ENCODE measurements at regions not wholly inside any gene's neighbourhood (a gene's known extent, or its start where the extent isn't known, plus 50 kb on each side); places are given as distances from the start of the nearest gene placed in this dataset.

DNA sequence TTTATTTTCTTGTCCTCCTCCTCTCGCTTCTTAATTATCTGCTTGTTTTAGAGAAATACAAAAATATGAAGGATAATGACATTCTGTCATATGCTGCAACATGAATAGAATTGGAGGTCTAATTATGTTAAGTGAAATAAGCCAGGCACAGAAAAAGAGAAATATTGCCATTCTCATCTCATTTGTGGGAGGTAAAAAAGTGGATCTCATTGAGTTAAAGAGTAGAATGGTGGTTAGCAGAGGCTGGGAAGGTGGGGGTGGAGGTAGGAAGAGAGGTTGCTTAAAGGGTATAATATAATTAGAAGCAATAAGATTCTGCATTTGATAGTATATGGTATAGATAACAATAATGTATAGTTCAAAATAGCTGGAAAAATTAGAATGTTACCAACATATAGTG, 231.3 kb downstream of the JRKL start:
- Histone ChIP-seq H3K27ac (no peak overlapping the region), H3K4me3 (no peak overlapping the region), H3K9me3 (no peaks in the 10 kb centered on the region), H3K36me3 (no peaks in the 10 kb centered on the region), H3K4me1 (no peaks in the 10 kb centered on the region), H3K27me3 (no peaks in the 10 kb centered on the region)
- in situ Hi-C loops (cut with MboI; ENCODE audit: low pct_ligation_motif_present in 1 of 4, low pct_unique_long_range_greater_than_20kb in 1 of 4, low sequenced_read_pairs in 3 of 4) (no loop called here), intact Hi-C loops (cut with DNase I; ENCODE audit: low total_unique reads) (no loop called here)
- DNase-seq = no peak
- TF ChIP-seq POLR2AphosphoS5 (IDR thresholded peaks at IDR 0.05) = no peak
- TF ChIP-seq EP300 (IDR thresholded peaks at IDR 0.05; ENCODE audit: low read depth) = no peak
- TF ChIP-seq POLR2A (IDR thresholded peaks at IDR 0.05) = no peak
- TF ChIP-seq, protein P1, sequence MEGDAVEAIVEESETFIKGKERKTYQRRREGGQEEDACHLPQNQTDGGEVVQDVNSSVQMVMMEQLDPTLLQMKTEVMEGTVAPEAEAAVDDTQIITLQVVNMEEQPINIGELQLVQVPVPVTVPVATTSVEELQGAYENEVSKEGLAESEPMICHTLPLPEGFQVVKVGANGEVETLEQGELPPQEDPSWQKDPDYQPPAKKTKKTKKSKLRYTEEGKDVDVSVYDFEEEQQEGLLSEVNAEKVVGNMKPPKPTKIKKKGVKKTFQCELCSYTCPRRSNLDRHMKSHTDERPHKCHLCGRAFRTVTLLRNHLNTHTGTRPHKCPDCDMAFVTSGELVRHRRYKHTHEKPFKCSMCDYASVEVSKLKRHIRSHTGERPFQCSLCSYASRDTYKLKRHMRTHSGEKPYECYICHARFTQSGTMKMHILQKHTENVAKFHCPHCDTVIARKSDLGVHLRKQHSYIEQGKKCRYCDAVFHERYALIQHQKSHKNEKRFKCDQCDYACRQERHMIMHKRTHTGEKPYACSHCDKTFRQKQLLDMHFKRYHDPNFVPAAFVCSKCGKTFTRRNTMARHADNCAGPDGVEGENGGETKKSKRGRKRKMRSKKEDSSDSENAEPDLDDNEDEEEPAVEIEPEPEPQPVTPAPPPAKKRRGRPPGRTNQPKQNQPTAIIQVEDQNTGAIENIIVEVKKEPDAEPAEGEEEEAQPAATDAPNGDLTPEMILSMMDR (IDR thresholded peaks at IDR 0.05) = no peak
- WGBS, 2 donors (ENCODE audit: low coverage in 1 of 2) = 75 to 100% methylated on average over 1 of the region's 1 CpG

DNA sequence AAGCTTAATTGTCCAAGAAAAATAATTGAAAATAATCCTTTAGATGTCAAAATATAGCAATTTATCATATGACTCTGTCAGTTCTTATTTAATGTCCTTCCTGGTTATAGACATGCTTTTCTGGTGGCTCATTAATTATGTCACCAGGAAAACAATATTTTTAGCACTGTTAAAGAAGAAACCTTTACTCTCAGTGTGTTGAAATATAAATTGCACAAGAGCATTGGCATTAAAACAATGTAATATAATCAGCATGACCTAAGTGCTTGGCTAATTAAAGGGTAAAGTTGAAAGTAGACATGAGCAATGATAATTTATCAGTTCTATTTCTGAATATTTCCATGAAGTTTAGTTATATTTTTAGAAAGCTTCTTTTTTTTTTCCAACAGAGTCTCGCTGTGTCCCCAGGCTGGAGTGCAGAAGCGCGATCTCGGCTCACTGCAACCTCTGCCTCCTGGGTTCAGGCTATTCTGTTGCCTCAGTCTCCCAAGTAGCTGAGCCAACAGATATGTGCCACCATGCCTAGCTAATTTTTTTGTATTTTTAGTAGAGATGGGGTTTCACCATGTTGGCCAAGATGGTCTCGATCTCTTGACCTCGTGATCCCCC, 232.3 kb downstream of the JRKL start:
- H3K4me1 ChIP-seq = no peaks in the 10 kb centered on the region
- WGBS, 2 donors (ENCODE audit: low coverage in 1 of 2) = 86 to 92% methylated on average over 5 to 6 of the region's 6 CpGs
- no peak for TF ChIP-seq EP300 (IDR thresholded peaks at IDR 0.05; ENCODE audit: low read depth)
- TF ChIP-seq, protein P1 (IDR thresholded peaks at IDR 0.05) = no peak
- no peak for TF ChIP-seq POLR2A (IDR thresholded peaks at IDR 0.05)
- no peak for TF ChIP-seq POLR2AphosphoS5 (IDR thresholded peaks at IDR 0.05)
- no peak for DNase-seq
- H3K4me3 ChIP-seq = no peak overlapping the region
- in situ Hi-C loops (cut with MboI; ENCODE audit: low pct_ligation_motif_present in 1 of 4, low pct_unique_long_range_greater_than_20kb in 1 of 4, low sequenced_read_pairs in 3 of 4) = no loop called here
- intact Hi-C loops (cut with DNase I; ENCODE audit: low total_unique reads) = no loop called here
- no peak overlapping the region for H3K27ac ChIP-seq
- H3K9me3 ChIP-seq = no peaks in the 10 kb centered on the region
- H3K36me3 ChIP-seq = no peaks in the 10 kb centered on the region
- H3K27me3 ChIP-seq = no peaks in the 10 kb centered on the region

DNA sequence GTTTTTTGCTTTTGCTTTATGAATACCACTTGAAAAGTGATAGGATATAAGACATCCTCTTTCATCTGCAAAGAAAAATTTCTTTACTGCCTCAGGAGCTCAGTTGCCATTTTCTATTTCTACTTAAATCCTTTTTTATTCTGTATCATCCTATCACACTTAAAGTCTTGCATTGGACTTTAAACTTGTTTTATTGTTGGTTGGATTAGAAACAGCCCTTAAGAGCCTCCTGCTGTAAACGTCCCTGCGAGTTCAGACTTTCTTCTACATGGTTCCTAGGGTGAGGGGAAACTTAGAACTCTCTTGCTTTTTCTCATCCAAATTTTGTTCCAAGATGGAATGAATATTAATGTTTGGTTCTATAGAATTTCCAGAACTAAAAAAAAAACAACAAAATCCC, 234.3 kb downstream of the JRKL start:
- no peak for DNase-seq
- Histone ChIP-seq H3K27ac (no peak overlapping the region), H3K9me3 (no peaks in the 10 kb centered on the region), H3K4me3 (no peak overlapping the region), H3K36me3 (no peaks in the 10 kb centered on the region), H3K4me1 (no peaks in the 10 kb centered on the region), H3K27me3 (no peaks in the 10 kb centered on the region)
- 25 to 29% methylated on average over 2 of the region's 2 CpGs for WGBS, 2 donors (ENCODE audit: low coverage in 1 of 2)
- TF ChIP-seq EP300 (IDR thresholded peaks at IDR 0.05; ENCODE audit: low read depth) (no peak), POLR2A (IDR thresholded peaks at IDR 0.05) (no peak), POLR2AphosphoS5 (IDR thresholded peaks at IDR 0.05) (no peak)
- TF ChIP-seq, protein P1 (IDR thresholded peaks at IDR 0.05) = no peak
- intact Hi-C loops (cut with DNase I; ENCODE audit: low total_unique reads) (no loop called here), in situ Hi-C loops (cut with MboI; ENCODE audit: low pct_ligation_motif_present in 1 of 4, low pct_unique_long_range_greater_than_20kb in 1 of 4, low sequenced_read_pairs in 3 of 4) (no loop called here)

DNA sequence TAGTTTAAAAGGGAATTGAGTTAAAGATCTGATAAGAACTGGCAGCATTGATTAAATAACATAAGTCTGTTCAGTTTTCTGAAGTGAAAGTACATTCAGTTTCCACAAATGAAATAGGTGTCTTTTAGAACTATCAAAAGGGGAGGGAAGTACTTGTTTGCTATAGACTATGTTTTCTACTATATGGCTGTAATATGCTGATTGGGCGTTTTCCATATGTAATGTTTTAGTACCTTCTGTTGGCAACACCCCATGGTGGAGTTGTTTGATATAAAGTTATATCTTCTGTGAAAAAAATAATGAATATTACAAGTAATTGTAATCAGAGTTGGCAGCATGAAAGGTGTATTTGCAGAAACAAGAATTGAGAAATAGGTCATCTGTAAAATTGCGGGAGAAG, 237.6 kb downstream of the JRKL start:
- 78 to 82% methylated on average over 2 of the region's 2 CpGs for WGBS, 2 donors (ENCODE audit: low coverage in 1 of 2)
- in situ Hi-C loops (cut with MboI; ENCODE audit: low pct_ligation_motif_present in 1 of 4, low pct_unique_long_range_greater_than_20kb in 1 of 4, low sequenced_read_pairs in 3 of 4) = no loop called here
- no peaks in the 10 kb centered on the region for H3K36me3 ChIP-seq
- no peaks in the 10 kb centered on the region for H3K9me3 ChIP-seq
- intact Hi-C loops (cut with DNase I; ENCODE audit: low total_unique reads) = no loop called here
- TF ChIP-seq, protein P1 (IDR thresholded peaks at IDR 0.05) = no peak
- TF ChIP-seq POLR2A (IDR thresholded peaks at IDR 0.05) = no peak
- no peak for TF ChIP-seq EP300 (IDR thresholded peaks at IDR 0.05; ENCODE audit: low read depth)
- no peak for TF ChIP-seq POLR2AphosphoS5 (IDR thresholded peaks at IDR 0.05)
- no peak overlapping the region for H3K4me3 ChIP-seq
- DNase-seq = no peak
- H3K4me1 ChIP-seq = no peaks in the 10 kb centered on the region
- H3K27ac ChIP-seq = no peak overlapping the region
- H3K27me3 ChIP-seq = no peaks in the 10 kb centered on the region
